GM21423 (cell line): ENCODE measurements at regions not wholly inside any gene's neighbourhood (a gene's known extent, or its start where the extent isn't known, plus 50 kb on each side); places are given as distances from the start of the nearest gene placed in this dataset.

Source experiments
- ATAC-seq: cut with Tn5 transposase; IDR thresholded peaks from one replicate; pipeline ENCODE4 v1.9.1; 2021; ENCODE audit warnings: mild to moderate bottlenecking, moderate library complexity; ENCODE audit not compliant: unreplicated experiment

DNA sequence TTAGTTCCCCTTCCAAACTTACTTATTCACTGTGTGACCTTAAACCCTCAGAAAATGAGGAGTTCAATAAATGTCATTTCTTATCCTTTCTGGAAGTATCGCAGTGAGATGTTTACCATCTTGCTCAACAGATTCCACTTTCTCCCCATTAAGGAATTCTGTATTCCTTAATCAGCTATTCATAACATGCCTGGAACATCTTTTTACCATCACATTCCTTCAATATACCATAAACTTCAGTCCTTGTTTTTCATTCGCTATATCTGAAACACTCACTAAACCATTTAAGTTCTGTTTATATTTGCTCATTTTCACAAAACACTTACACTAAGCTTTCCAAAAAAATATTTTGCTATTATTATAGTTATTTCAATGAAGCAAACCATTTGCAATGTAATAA is 1158.6 kb downstream of the CDH12 start:
- no peak for ATAC-seq

DNA sequence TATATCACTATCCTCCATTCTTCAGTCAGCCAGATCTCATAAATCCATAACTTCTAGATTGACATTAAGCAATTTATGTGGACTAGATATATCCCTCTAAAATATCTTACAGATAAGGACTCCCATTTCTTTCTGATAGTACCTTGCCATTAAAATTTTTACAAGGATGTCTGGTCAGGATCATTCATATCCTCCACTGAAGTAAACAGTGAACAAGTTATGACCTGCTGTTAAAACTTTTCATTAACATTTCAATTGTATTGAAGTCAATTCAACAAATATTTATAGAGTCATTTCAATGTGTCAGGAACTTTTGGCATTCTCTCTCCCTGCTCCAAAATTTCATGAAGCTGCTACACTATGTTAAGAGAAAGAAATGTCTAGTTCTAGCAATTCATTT is 1159.6 kb downstream of the CDH12 start:
- ATAC-seq: no peak

DNA sequence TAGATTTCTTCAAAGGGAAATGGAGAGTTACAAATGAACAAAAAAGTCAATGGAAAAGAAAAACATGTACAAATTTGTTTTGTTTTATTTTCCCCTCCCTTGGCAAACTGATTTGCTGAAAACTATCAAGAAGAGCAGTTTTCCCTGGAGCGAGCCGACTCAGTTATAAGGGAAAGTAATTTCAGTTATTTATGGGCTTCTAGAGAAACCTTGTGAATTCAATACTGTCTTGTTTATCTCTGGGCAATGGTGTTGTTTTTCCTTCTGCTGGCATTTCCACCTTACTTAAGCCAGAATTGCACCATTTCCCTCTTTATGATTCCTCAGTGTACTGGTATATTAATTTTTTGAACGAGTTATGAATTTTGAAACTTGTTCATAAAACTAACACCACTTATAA is 1163.6 kb downstream of the CDH12 start:
- no peak for ATAC-seq

DNA sequence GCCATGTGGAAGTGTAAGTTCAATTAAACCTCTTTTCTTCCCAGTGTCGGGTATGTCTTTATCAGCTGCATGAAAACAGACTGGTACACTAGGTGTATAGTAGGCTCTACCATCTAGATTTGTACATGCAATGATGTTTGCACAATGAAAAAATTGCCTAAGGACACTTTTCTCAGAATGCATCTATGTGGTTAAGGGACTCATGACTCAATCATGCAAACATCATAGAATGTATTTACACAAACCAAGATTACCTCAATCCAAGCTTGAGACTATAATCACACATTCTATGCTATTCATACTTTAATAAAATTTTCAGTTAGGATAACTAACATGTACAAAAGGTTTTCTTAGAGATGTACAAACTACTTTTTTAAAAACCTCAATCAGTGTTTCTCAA is 1164.5 kb downstream of the CDH12 start:
- no peak for ATAC-seq

DNA sequence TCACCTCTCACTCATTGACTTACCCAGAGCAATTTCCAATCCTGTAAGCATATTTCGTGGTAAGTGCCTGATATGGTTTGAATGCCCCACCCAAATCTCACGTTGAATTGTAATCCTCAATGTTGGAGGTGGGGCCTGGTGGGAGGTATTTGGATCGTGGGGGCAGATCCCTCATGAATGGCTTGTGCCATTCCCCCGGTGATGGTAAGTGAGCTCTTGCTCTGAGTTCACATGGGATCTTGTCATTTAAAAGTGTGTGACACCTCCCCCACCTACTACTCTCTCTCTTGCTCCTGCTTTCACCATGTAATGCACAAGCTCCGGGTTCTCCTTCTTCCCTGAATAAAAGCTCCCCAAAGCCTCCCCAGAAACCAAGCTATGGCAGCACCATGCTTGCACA is 1165.5 kb downstream of the CDH12 start:
- ATAC-seq: no peak

DNA sequence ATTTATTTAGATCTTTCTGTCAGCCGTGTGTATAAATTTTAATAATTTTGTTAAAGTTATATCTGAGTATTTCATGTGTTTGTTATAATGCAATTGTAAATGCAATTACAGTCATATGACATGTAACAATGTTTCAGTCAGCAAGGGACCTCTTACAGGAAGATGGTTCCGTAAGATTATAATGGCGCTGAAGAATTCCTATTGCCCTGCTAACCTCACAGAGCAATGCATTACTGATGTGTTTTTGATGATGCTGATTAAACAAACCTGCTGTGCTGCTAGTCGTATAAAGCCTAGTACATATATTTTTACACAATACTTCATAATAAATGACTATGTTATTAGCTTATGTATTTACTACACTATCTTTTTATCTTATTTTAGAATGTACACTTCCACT is 1166.4 kb downstream of the CDH12 start:
- no peak for ATAC-seq

DNA sequence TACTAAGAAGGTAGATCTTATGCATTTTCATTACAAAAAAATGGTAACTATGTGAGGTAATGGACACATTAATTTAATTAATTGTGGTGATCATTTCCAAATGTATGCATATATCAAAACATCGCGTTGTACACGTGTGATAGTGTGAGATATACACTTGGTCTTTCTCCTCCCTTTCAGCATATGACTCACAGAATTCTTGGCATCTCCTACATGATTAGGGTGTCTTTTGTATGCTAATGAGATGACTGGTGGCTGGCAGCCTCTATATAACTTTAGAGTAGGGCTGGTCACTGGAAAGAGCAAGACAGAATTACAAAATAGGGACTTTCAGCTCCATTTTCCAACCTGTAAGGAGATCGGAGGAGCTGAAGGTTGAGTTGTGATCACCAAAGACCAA is 1167.6 kb downstream of the CDH12 start:
- no peak for ATAC-seq

DNA sequence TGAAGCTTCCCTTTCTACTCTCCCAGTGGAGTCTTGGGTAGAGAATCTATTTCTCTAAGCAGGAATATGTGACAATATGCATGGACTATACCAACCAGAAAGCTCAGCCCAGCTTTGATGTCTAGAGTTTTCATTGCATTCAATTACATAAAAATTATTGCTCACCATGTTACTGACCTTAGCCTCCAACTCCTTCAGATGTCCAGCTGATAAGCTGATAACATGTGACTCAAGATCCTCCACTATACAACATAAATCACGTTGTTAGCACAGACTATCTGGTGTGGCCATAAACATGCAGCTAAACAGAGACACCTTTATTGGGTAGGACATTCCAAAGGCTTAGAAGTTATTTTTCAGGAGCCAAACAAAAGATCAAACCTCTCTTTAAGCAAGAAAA is 1168.2 kb downstream of the CDH12 start:
- ATAC-seq: no peak

DNA sequence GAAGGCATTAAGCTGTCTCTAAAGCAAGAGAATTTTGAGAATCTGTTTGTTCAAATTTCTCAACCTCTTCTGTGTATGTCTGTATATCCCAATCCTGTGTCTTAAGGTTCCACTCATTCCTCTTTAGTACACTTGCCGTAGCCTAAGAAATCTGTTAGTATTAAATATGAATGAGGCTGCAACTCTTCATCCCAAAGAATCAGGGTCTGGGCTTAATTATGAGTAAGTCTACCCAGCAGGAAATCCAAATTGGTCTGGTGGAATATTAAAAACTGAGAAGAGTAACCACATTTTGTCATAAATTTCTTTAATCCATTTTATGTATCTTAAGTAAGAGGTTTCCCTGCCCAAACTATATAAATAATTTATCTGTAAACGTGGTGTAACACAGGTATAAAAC is 1171.2 kb downstream of the CDH12 start:
- no peak for ATAC-seq

DNA sequence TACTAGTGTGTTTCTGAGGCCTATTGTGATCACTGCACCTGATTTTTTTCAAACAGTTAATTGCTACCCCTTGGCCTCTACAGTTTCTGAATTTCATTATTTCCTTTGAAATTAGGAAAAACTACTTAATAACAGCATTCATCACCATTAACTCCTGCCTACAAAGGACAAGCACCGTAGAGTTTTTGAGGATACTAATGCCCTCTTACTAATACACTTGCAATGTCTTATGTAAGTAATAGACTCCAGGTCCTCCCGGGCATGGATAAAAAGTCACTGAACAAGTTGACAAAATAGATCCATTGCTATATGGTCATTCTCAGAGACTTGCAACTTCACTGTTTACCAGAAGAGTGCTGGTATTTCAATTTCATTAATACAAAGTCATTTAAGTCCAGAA is 1172.5 kb downstream of the CDH12 start:
- no peak for ATAC-seq

DNA sequence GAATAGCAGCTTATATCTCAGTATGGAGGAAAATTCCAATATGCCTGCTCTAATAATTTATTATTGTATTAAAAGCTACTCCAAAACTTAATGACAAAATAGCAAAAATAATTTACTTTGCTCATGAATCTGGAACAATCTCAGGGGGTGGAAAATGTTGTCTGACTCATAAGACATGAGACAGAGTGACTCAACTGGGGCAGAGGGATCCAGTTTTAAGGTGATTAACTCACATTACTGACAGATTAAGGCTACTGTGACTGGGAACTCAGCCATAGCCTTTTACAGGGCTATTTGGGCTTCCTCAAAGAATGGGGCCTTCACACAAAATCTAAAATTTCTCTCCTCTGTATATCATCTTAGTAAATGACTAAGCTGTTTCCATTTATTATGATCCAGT is 1172.9 kb downstream of the CDH12 start:
- no peak for ATAC-seq

DNA sequence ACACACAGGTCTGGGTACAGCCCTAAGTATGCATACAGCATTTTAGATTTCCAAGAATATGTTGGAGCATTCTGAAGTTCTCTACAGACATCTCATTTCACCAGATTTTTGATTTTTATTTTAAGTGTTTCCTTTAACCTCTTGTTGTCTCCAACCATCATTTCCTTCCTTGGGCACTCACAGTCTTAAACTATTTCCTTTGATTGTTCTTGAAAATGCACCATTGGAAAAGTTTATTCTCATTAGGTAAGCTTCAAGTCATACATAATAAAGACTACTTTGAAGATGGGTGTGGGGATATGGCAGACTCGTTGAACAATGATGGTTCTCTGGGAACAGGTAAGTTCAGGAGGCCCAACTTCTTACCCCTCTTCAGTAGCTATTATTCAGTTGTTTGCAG is 1174.6 kb downstream of the CDH12 start:
- ATAC-seq: no peak

DNA sequence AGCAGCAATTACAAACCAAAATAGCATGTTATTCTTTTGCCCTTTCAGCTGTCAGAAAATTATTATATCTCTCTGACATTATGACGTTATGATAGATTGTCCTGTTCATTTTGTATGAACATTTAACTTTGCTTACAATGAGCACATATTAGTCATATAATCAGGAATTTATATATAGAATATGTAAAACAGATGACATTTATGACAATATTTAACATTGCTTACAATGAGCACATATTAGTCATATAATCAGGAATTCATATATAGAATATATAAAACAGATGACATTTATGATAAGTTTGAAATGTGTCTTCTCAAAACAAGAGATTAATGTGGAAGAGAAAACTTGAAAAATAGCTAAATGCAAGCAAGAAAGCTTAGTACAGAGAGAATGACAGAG is 1180.2 kb downstream of the CDH12 start:
- no peak for ATAC-seq

DNA sequence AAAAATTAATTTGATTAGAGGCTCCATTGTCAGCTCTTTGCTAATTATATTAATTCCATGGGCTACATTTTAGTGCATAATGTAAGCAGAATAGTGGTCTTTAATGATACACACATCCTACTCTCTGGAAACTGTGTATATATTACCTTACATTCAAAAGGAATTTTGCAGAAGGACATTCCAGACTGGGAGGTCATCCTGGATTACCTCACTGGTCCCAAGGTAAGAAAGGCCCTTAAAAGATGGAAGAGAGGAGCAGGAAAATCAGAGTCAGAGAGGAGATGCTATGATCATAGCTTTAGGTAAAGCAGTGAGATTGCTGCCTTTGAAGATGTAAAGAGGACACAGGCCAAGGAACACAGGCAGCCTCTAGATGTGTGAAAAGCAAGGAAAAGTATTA is 1180.8 kb downstream of the CDH12 start:
- no peak for ATAC-seq

DNA sequence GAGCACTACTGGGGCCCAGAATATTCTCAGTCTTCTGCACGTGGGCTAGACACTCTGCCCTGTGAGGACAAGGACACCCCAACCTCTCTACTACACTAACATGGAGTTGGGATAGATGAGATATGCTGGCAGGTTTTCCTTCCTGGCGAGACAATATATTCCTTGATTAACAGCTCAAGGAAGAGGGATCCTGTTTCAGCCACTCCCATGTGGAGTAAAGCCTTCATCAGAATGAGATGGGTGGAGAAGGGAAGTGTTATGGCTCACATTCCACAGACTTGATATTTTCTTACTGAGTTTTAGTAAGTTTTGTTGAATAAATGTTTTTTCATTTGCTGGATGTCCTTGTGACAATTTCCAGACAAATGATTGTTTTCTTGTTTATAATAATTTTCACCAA is 1187.6 kb downstream of the CDH12 start:
- ATAC-seq: no peak

DNA sequence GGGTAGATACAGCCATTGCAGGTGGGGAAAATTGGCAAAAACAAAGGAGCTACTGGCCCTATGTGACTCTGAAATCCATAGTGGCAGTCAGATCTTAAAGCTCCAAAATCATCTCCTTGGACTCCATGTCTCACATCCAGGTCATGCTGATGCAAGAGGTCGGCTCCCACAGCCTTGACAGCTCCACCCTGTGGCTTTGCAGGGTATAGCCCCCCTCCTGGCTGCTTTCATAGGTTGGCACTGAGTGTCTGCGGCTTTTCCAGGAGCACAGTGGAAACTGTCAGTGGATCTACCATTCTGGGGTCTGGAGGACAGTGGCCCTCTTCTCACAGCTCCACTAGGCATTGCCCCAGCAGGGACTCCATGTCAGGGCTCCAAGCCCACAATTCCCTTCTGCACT is 1190.1 kb downstream of the CDH12 start:
- ATAC-seq: no peak

DNA sequence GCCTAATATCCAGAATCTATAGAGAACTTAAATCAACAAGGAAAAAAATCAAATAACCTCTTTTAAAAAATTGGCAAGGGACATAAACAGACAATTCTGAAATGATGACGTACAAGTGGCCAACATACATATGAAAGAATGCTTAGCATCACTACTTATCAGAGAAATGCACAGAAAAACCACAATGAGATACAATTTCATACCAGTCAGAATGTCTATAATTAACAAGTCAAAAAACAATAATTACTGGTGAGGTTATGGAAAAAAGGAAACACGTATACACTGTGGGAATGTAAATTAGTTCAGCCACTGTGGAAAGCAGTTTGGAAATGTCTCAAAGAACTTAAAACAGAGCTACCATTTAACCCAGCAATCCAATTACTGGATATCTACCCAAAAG is 1192.0 kb downstream of the CDH12 start:
- no peak for ATAC-seq

DNA sequence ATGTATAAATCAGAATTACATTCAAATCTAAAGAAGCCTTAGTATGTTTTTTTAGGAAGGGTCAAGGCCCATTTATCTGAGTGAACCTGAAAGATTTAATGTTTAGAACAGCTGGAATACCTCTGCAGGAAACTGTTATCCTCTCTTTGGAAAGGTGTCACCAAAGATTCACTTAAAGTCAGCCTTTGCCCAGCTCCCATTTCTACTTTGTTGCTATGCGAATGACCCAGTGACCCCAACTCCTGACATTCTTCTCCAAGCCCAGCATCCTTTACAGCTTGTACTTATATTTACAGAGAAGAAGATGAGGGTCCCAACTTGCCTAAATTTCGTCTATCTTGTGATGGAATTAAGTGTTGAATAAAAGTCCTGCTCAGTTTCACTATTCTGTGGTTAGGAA is 1198.6 kb downstream of the CDH12 start:
- no peak for ATAC-seq

DNA sequence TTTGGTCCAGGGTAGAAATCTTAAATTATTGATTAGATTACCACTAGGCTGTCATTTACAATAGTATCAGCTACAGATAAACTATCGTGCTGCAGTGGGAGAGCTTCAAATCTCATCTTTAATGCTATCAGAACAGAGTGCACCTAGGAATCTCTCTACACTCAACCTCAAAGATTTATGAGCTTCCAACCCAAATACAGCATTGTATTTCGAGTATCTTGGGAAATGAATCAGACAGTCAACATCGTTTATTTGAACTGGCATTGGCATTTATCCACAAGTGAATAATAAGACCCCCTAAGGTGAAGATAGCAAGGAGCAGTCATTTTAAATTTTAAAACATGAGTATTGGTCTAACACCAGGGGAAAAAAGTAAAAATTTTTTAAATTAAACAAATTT is 1203.2 kb downstream of the CDH12 start:
- no peak for ATAC-seq

DNA sequence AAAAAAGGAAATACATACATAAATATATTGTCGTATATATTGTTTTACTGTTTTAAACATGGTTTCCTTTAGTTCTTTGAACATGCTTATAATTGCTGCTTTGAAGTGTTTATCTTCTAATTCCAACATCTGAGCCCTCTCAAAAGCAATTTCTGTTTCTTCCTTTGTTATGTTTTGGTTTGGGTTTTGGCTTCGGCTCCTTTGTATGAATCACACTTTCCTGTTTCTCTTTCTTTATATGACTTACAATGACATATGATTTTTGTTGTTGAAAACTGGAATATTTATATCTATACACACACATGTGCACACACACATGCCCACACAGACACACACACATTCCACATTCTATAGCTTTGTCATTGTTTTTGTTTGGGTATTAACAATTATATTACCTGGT is 1206.7 kb downstream of the CDH12 start:
- ATAC-seq: no peak

DNA sequence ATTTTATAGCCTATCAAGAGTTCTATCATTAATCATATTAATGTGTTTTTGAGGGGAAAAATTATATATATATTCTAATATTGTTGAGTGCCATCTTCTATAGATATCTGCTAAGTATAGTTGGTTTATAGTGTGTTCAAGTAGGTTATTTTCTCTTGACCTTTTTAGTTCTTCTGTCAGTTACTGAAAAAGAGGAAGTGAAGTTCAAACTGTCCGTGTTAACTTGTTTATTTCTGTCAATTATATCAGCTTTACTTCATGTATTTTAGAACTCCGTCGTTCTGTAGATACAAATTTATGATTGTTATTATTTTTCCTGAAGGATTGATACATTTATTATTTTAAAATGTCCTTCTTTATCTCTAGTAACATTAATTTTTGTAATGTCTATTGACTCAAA is 1209.1 kb downstream of the CDH12 start:
- no peak for ATAC-seq

DNA sequence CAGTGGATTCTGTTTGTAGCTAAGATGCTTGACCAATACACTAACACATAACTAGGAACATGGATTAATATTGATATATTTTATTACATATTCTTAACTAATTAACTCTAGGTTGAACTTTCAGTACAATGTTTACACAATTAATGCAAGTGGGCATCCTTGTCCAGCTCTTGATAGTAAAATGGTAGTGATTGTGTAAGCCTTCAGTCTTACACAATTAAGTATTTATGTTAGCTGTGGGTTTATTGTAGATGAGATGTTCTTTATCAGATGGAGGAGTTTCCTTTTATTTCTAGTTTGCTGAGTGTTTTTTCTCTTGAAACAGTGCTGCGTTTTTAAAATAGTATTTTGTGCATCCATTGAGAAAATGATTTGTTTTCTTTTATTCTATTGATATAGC is 1210.8 kb downstream of the CDH12 start:
- no peak for ATAC-seq

DNA sequence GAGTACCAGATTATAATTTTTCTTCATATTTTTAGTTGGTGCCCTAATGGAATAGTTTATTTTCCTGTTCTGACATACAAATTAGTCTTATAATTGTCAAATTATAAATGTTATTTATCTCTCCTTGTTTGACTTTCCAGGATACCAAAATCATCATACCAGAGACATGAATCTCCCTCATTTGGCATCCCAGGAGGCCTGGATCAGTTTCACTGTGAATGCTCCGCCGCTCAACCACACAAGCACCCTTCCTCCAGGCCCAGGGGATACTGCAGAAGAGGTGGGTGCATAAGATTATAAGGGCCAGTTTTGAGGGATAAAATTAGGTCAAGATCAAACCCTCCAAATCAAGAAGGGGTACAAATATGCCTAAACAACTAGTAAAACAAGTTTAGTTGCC is 1229.3 kb downstream of the CDH12 start:
- ATAC-seq: no peak

DNA sequence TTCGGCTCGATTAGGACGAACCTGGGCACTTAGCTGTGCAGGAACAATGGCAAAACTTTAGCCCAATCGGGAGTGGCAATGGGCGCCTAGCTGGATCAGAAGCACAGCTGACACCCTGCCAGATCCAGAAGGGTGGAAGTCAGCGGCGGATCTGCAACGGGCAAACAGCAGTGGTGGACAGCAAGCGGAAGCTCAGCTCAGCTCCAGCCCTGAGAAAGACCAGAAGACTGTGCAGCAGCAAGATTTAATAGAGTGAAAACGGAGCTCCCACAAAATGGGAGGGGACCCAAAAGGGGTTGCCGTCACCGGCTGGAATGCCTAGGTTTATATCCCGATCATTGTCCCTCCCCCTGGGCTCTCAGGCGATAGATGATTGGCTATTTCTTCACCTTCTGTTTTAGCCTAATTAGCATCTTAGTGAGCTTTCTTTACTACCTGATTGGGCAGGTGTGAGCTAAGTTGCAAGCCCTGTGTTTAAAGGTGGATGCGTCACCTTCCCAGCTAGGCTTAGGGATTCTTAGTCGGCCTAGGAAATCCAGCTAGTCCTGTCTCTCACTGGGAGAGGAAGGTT is 1237.9 kb downstream of the CDH12 start:
- no peak for ATAC-seq
